Progenitor cell of endocrine pancreas (in vitro differentiated cells): ENCODE measurements at regions not wholly inside any gene's neighbourhood (a gene's known extent, or its start where the extent isn't known, plus 50 kb on each side); places are given as distances from the start of the nearest gene placed in this dataset.

ENCODE experiments used
- DNase-seq: peaks from one replicate; pipeline ENCODE4 v3.0.0; 2021; ENCODE audit warnings: low spot score; ENCODE audit not compliant: unreplicated experiment
- H3K27ac Mint-ChIP-seq: 2 replicates; pipeline ENCODE4 v1.8.0; 2021; ENCODE audit warnings: mild to moderate bottlenecking, moderate library complexity, mixed read lengths
- H3K27me3 Mint-ChIP-seq: 2 replicates; pipeline ENCODE4 v1.8.0; 2021; ENCODE audit warnings: mixed read lengths
- H3K36me3 Mint-ChIP-seq: 2 replicates; pipeline ENCODE4 v1.8.0; 2022; ENCODE audit warnings: mixed read lengths; ENCODE audit not compliant: insufficient read depth
- H3K4me1 Mint-ChIP-seq: 2 replicates; pipeline ENCODE4 v1.8.0; 2021; ENCODE audit warnings: low read depth, mixed read lengths
- H3K4me3 Mint-ChIP-seq: 2 replicates; pipeline ENCODE4 v1.8.0; 2021; ENCODE audit warnings: low read depth, mild to moderate bottlenecking, moderate library complexity, mixed read lengths
- H3K9me3 Mint-ChIP-seq: 2 replicates; pipeline ENCODE4 v1.8.0; 2021; ENCODE audit warnings: low read depth, mixed read lengths
- CTCF ChIP-seq: fragments of 200-600 bp; sonication (generic); IDR thresholded peaks from one replicate; pipeline ENCODE4 v1.5.0; 2021; ENCODE audit warnings: antibody characterized with exemption, mild to moderate bottlenecking; ENCODE audit not compliant: unreplicated experiment

GRCh38 chr5:174542471-174542870 lies 181.9 kb upstream of the MSX2 start:
- peaks cover 5% of the 10 kb centered on the region for H3K9me3 Mint-ChIP-seq
- peaks cover 9% of the 10 kb centered on the region for H3K4me1 Mint-ChIP-seq
- no peak for TF ChIP-seq CTCF
- DNase-seq, result no peak
- no peak overlapping the region for H3K27ac Mint-ChIP-seq
- no peaks in the 10 kb centered on the region for H3K36me3 Mint-ChIP-seq
- H3K27me3 Mint-ChIP-seq, result peaks cover 16% of the 10 kb centered on the region
- no peak overlapping the region for H3K4me3 Mint-ChIP-seq

- no peaks in the 10 kb centered on the region for H3K9me3 Mint-ChIP-seq
- no peak overlapping the region for H3K4me3 Mint-ChIP-seq
- peaks cover 19% of the 10 kb centered on the region for H3K27me3 Mint-ChIP-seq
- TF ChIP-seq CTCF, result no peak
- H3K4me1 Mint-ChIP-seq, result peaks cover 22% of the 10 kb centered on the region
- no peak for DNase-seq
- no peak overlapping the region for H3K27ac Mint-ChIP-seq
- H3K36me3 Mint-ChIP-seq, result no peaks in the 10 kb centered on the region
Observed at GRCh38 chr5:174545926-174546325, 178.5 kb upstream of the MSX2 start.

- H3K9me3 Mint-ChIP-seq, result no peaks in the 10 kb centered on the region
- H3K4me3 Mint-ChIP-seq, result no peak overlapping the region
- no peak for TF ChIP-seq CTCF
- peaks cover 20% of the 10 kb centered on the region for H3K27me3 Mint-ChIP-seq
- no peak for DNase-seq
- peaks cover 26% of the 10 kb centered on the region for H3K4me1 Mint-ChIP-seq
- H3K36me3 Mint-ChIP-seq, result no peaks in the 10 kb centered on the region
- no peak overlapping the region for H3K27ac Mint-ChIP-seq
Observed at GRCh38 chr5:174547814-174548213, 176.6 kb upstream of the MSX2 start.

GRCh38 chr5:174549254-174549653 lies 175.1 kb upstream of the MSX2 start:
- Mint-ChIP-seq H3K9me3 (no peaks in the 10 kb centered on the region), H3K4me1 (peaks cover 25% of the 10 kb centered on the region), H3K27ac (peak overlapping the region; percentile 67), H3K27me3 (peaks cover 20% of the 10 kb centered on the region), H3K4me3 (no peak overlapping the region), H3K36me3 (no peaks in the 10 kb centered on the region)
- TF ChIP-seq CTCF, result no peak
- no peak for DNase-seq

GRCh38 chr5:174550026-174550425 lies 174.4 kb upstream of the MSX2 start:
- H3K4me3 Mint-ChIP-seq, result no peak overlapping the region
- H3K9me3 Mint-ChIP-seq, result no peaks in the 10 kb centered on the region
- no peak for DNase-seq
- no peaks in the 10 kb centered on the region for H3K36me3 Mint-ChIP-seq
- peak overlapping the region; percentile 29 for H3K27ac Mint-ChIP-seq
- peaks cover 16% of the 10 kb centered on the region for H3K27me3 Mint-ChIP-seq
- TF ChIP-seq CTCF, result no peak
- peaks cover 17% of the 10 kb centered on the region for H3K4me1 Mint-ChIP-seq
